Prostate gland (tissue), 2 donors: ENCODE measurements at regions not wholly inside any gene's neighbourhood (a gene's known extent, or its start where the extent isn't known, plus 50 kb on each side); places are given as distances from the start of the nearest gene placed in this dataset.

Source experiments
- POLR2A ChIP-seq: fragments of 450-650 bp; IDR thresholded peaks from one replicate; pipeline ENCODE4 v1.6.1; 2016; ENCODE audit warnings: antibody characterized with exemption, mild to moderate bottlenecking
- POLR2AphosphoS5 ChIP-seq: sonication (generic); formaldehyde crosslinking; IDR thresholded peaks from one replicate; pipeline ENCODE4 v1.6.1; 2017; ENCODE audit warnings: antibody characterized with exemption
- TF ChIP-seq, protein P1 (sequence below), 4 experiments: fragments of 200-600 bp in 2 of 4; fragments of 450-650 bp in 2 of 4; sonication (generic) in 2 of 4; IDR thresholded peaks; 1 replicate in 3 of 4; 2 replicates in 1 of 4; pipeline ENCODE4 v1.5.1; 2016 to 2019; ENCODE audit warnings: antibody characterized with exemption in 4 of 4, mild to moderate bottlenecking in 2 of 4, moderate library complexity in 2 of 4

DNA sequence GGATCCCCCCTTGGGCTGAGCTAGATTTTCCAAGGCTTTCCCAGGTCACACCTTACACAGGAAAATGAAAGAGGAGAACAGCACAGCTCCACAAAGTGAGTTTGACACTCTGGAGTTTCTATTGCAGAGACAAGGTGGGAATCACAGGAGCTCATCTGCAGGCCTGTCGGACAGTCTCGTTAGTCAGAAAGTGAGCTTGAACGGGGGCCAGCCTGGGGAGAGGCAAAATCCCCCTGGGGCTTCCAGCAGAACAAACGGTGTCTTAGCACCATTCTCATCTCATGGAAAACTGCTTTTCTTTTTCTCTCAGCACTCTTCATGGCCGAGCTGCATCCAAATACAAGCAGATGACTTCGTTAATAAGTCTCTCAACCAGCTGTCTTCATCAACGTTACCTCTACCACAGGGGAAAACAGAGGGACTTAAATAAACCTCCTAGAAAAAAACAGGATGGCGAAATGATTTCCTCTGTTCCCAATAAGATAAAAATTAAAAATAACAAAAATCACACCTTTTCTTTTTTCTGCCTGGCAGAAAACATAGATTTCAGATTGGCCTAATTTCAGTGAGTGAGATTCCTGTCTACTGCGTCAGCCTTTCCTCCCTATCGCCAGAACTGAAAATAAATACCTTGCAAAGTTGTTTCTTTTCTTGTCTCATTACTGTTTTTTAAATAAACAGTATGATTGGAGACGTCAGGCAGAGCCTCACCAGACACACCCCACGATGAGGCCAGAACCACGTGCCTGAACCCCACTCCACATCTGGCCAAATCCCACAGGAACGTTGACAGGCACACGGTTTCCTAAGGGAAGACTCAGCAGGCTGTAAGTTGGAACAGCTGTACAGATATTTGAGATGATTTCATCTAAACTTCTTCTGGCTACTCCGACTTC lies 219.0 kb downstream of the TTLL2 start:
- TF ChIP-seq, protein P1, sequence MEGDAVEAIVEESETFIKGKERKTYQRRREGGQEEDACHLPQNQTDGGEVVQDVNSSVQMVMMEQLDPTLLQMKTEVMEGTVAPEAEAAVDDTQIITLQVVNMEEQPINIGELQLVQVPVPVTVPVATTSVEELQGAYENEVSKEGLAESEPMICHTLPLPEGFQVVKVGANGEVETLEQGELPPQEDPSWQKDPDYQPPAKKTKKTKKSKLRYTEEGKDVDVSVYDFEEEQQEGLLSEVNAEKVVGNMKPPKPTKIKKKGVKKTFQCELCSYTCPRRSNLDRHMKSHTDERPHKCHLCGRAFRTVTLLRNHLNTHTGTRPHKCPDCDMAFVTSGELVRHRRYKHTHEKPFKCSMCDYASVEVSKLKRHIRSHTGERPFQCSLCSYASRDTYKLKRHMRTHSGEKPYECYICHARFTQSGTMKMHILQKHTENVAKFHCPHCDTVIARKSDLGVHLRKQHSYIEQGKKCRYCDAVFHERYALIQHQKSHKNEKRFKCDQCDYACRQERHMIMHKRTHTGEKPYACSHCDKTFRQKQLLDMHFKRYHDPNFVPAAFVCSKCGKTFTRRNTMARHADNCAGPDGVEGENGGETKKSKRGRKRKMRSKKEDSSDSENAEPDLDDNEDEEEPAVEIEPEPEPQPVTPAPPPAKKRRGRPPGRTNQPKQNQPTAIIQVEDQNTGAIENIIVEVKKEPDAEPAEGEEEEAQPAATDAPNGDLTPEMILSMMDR (IDR thresholded peaks at IDR 0.05): no peak
- TF ChIP-seq POLR2A (no peak), POLR2AphosphoS5 (no peak)
